Activated CD8-positive, alpha-beta memory T cell treated with anti-CD3 and anti-CD28 coated beads for 1 hour (primary cell): ENCODE measurements at regions not wholly inside any gene's neighbourhood (a gene's known extent, or its start where the extent isn't known, plus 50 kb on each side); places are given as distances from the start of the nearest gene placed in this dataset.
"Not testable (repeated sequence)": the region's sequence is repeated elsewhere in the genome, so short reads cannot be mapped to it uniquely, and the experiment has no call there.

Experiments
- DNase-seq, 2 donors: peaks; one replicate each; pipeline ENCODE4 v3.0.0-alpha.2; 2020; ENCODE audit warnings: low read depth in 1 of 2; ENCODE audit errors: extremely low read depth in 1 of 2

GRCh38 chr13:80083853-80084676 is 256.9 kb downstream of the SPRY2 start:
- no peak for DNase-seq

- no peak for DNase-seq
Measured at GRCh38 chr13:80083081-80083852, 257.7 kb downstream of the SPRY2 start.

- no peak for DNase-seq
Measured at GRCh38 chr13:80082396-80083080, 258.4 kb downstream of the SPRY2 start.

GRCh38 chr13:80074811-80075210 is 266.1 kb downstream of the SPRY2 start:
- DNase-seq = no peak

GRCh38 chr13:80074143-80074752 is 266.7 kb downstream of the SPRY2 start:
- no peak for DNase-seq

- DNase-seq = no peak
Measured at GRCh38 chr13:80072231-80072630, 268.7 kb downstream of the SPRY2 start.

GRCh38 chr13:80070024-80070703 is 270.8 kb downstream of the SPRY2 start:
- no peak for DNase-seq

GRCh38 chr13:80069374-80069773 is 271.6 kb downstream of the SPRY2 start:
- DNase-seq = no peak

- no peak for DNase-seq
Measured at GRCh38 chr13:80065996-80066395, 274.9 kb downstream of the SPRY2 start.

GRCh38 chr13:80062416-80062815 is 278.5 kb downstream of the SPRY2 start:
- DNase-seq = not testable (repeated sequence)

- DNase-seq = no peak
Measured at GRCh38 chr13:80059789-80060188, 281.1 kb downstream of the SPRY2 start.

- DNase-seq = no peak
Measured at GRCh38 chr13:80058626-80059025, 282.3 kb downstream of the SPRY2 start.

- no peak for DNase-seq
Measured at GRCh38 chr13:80055847-80056246, 285.1 kb downstream of the SPRY2 start.

- DNase-seq = no peak
Measured at GRCh38 chr13:80054806-80055205, 286.1 kb downstream of the SPRY2 start.

GRCh38 chr13:80052286-80052685 is 288.6 kb downstream of the SPRY2 start:
- no peak for DNase-seq

GRCh38 chr13:80050252-80050651 is 290.7 kb downstream of the SPRY2 start:
- DNase-seq = no peak

- peak; percentile 1 to 11 for DNase-seq
Measured at GRCh38 chr13:80048802-80049201, 292.1 kb downstream of the SPRY2 start.

- DNase-seq = no peak
Measured at GRCh38 chr13:80048030-80048429, 292.9 kb downstream of the SPRY2 start.

- DNase-seq = no peak
Measured at GRCh38 chr13:80047406-80047805, 293.5 kb downstream of the SPRY2 start.

- DNase-seq = no peak
Measured at GRCh38 chr13:80040981-80041317, 300.0 kb downstream of the SPRY2 start.
